HG03060 (cell line): ENCODE measurements at regions not wholly inside any gene's neighbourhood (a gene's known extent, or its start where the extent isn't known, plus 50 kb on each side); places are given as distances from the start of the nearest gene placed in this dataset.

Experiments used
- ATAC-seq: cut with Tn5 transposase; IDR thresholded peaks from one replicate; pipeline ENCODE4 v1.9.1; 2021; ENCODE audit warnings: low read depth, moderate number of reproducible peaks; ENCODE audit not compliant: unreplicated experiment

- no peak for ATAC-seq
Observed at GRCh38 chr2:226078666-226079065, 679.2 kb downstream of the NYAP2 start.

GRCh38 chr2:226077841-226078240 lies 678.3 kb downstream of the NYAP2 start:
- no peak for ATAC-seq

GRCh38 chr2:226077031-226077430 lies 677.5 kb downstream of the NYAP2 start:
- ATAC-seq, result no peak

GRCh38 chr2:226076529-226076928 lies 677.0 kb downstream of the NYAP2 start:
- ATAC-seq, result no peak

GRCh38 chr2:226074391-226074790 lies 674.9 kb downstream of the NYAP2 start:
- ATAC-seq, result no peak

- no peak for ATAC-seq
Observed at GRCh38 chr2:226073496-226074160, 674.1 kb downstream of the NYAP2 start.

GRCh38 chr2:226066873-226067272 lies 667.4 kb downstream of the NYAP2 start:
- ATAC-seq, result no peak

GRCh38 chr2:226066391-226066790 lies 666.9 kb downstream of the NYAP2 start:
- ATAC-seq, result no peak

GRCh38 chr2:226064932-226065570 lies 665.5 kb downstream of the NYAP2 start:
- no peak for ATAC-seq

- no peak for ATAC-seq
Observed at GRCh38 chr2:226063704-226064440, 664.4 kb downstream of the NYAP2 start.

- no peak for ATAC-seq
Observed at GRCh38 chr2:226059961-226060627, 660.6 kb downstream of the NYAP2 start.

GRCh38 chr2:226057914-226058313 lies 658.4 kb downstream of the NYAP2 start:
- ATAC-seq, result no peak

GRCh38 chr2:226057365-226057764 lies 657.9 kb downstream of the NYAP2 start:
- no peak for ATAC-seq

GRCh38 chr2:226052772-226053416 lies 653.4 kb downstream of the NYAP2 start:
- ATAC-seq, result no peak

GRCh38 chr2:226050822-226051221 lies 651.3 kb downstream of the NYAP2 start:
- ATAC-seq, result no peak

- no peak for ATAC-seq
Observed at GRCh38 chr2:226048611-226049010, 649.1 kb downstream of the NYAP2 start.

GRCh38 chr2:226045080-226045479 lies 645.6 kb downstream of the NYAP2 start:
- ATAC-seq, result no peak

GRCh38 chr2:226040344-226040900 lies 640.9 kb downstream of the NYAP2 start:
- ATAC-seq, result no peak

- no peak for ATAC-seq
Observed at GRCh38 chr2:226037526-226037925, 638.0 kb downstream of the NYAP2 start.
